GM23248 (cell line): ENCODE measurements at regions not wholly inside any gene's neighbourhood (a gene's known extent, or its start where the extent isn't known, plus 50 kb on each side); places are given as distances from the start of the nearest gene placed in this dataset.

ENCODE experiments used
- DNase-seq: peaks from one replicate; pipeline ENCODE4 v3.0.0-alpha.2; 2015
- H2AFZ ChIP-seq: fragments of 200-600 bp; sonication (generic); 2 replicates; pipeline ENCODE4 v1.6.1; 2016; ENCODE audit warnings: antibody characterized with exemption
- H3F3A ChIP-seq: fragments of 200-600 bp; sonication (generic); 2 replicates; pipeline ENCODE4 v1.6.1; 2016; ENCODE audit warnings: mild to moderate bottlenecking, antibody characterized with exemption, mixed run types; ENCODE audit not compliant: insufficient read depth
- H3K27ac ChIP-seq: fragments of 200-600 bp; sonication (generic); 2 replicates; pipeline ENCODE4 v1.5.1; 2016; ENCODE audit warnings: mild to moderate bottlenecking
- H3K27me3 ChIP-seq: fragments of 200-600 bp; sonication (generic); replicated peaks from 2 replicates; pipeline ENCODE4 v1.6.1; 2016; ENCODE audit warnings: mild to moderate bottlenecking; ENCODE audit not compliant: insufficient read depth
- H3K36me3 ChIP-seq: fragments of 200-600 bp; sonication (generic); 2 replicates; pipeline ENCODE4 v1.6.1; 2016; ENCODE audit warnings: low read depth, mild to moderate bottlenecking
- H3K4me1 ChIP-seq: fragments of 200-600 bp; sonication (generic); 2 replicates; pipeline ENCODE4 v1.6.1; 2016; ENCODE audit warnings: mild to moderate bottlenecking; ENCODE audit not compliant: insufficient read depth
- H3K4me2 ChIP-seq: fragments of 200-600 bp; sonication (generic); one replicate; pipeline ENCODE4 v1.6.1; 2016; ENCODE audit warnings: mild to moderate bottlenecking; ENCODE audit not compliant: unreplicated experiment
- H3K4me3 ChIP-seq: fragments of 200-600 bp; sonication (generic); 2 replicates; pipeline ENCODE4 v1.5.1; 2016; ENCODE audit warnings: mild to moderate bottlenecking
- H3K79me2 ChIP-seq: fragments of 200-600 bp; sonication (generic); 2 replicates; pipeline ENCODE4 v1.6.1; 2016; ENCODE audit warnings: mild to moderate bottlenecking; ENCODE audit not compliant: insufficient read depth
- H3K9ac ChIP-seq: fragments of 200-600 bp; sonication (generic); 2 replicates; pipeline ENCODE4 v1.6.1; 2016; ENCODE audit warnings: mild to moderate bottlenecking
- H3K9me2 ChIP-seq: fragments of 200-600 bp; sonication (generic); 2 replicates; pipeline ENCODE4 v1.6.1; 2016; ENCODE audit warnings: mixed run types, mild to moderate bottlenecking, moderate library complexity; ENCODE audit not compliant: insufficient read depth
- H3K9me3 ChIP-seq: fragments of 200-600 bp; sonication (generic); one replicate; pipeline ENCODE4 v1.6.1; 2017; ENCODE audit warnings: low read depth
- H4K20me1 ChIP-seq: fragments of 200-600 bp; sonication (generic); 2 replicates; pipeline ENCODE4 v1.6.0; 2016; ENCODE audit not compliant: insufficient read depth
- EZH2 ChIP-seq: fragments of 200-600 bp; sonication (generic); IDR thresholded peaks from 2 replicates; pipeline ENCODE4 v1.6.1; 2018; ENCODE audit warnings: antibody characterized with exemption, mild to moderate bottlenecking; ENCODE audit not compliant: insufficient read depth, poor library complexity, severe bottlenecking
- EZH2phosphoT487 ChIP-seq: fragments of 200-600 bp; sonication (generic); IDR thresholded peaks from 2 replicates; pipeline ENCODE4 v1.6.1; 2018; ENCODE audit warnings: antibody characterized with exemption, moderate library complexity, mild to moderate bottlenecking, low read depth; ENCODE audit not compliant: insufficient read depth
- WGBS, 2 experiments: methylation state at CpG; one replicate each; pipeline ENCODE4 v1.1.6; 2015 to 2017; ENCODE audit warnings: low lambda C conversion rate in 2 of 2, low coverage in 1 of 2; ENCODE audit errors: missing lambda C conversion rate in 2 of 2; 5-methylcytosine and 5-hydroxymethylcytosine counted together
- in situ Hi-C: fragments of 300-500 bp; cut with MboI; formaldehyde crosslinking; loops from 2 replicates; pipeline ENCODE4 v1.15.0; 2020

- H3K79me2 ChIP-seq: no peaks in the 10 kb centered on the region
- H3K9me2 ChIP-seq: no peaks in the 10 kb centered on the region
- no peak overlapping the region for H2AFZ ChIP-seq
- H3F3A ChIP-seq: no peaks in the 10 kb centered on the region
- no peak for DNase-seq
- H3K36me3 ChIP-seq: no peaks in the 10 kb centered on the region
- no peak overlapping the region for H3K27ac ChIP-seq
- no peaks in the 10 kb centered on the region for H3K27me3 ChIP-seq
- H3K9ac ChIP-seq: no peak overlapping the region
- no peak overlapping the region for H3K4me2 ChIP-seq
- in situ Hi-C loops: no loop called here
- no peak overlapping the region for H3K4me3 ChIP-seq
- H4K20me1 ChIP-seq: no peaks in the 10 kb centered on the region
- TF ChIP-seq EZH2phosphoT487 (no peak), EZH2 (no peak)
- H3K9me3 ChIP-seq: no peaks in the 10 kb centered on the region
- no peaks in the 10 kb centered on the region for H3K4me1 ChIP-seq
Measured at GRCh38 chrX:5431823-5432222, 796.8 kb downstream of the NLGN4X start.

GRCh38 chrX:5425119-5425518, 803.5 kb downstream of the NLGN4X start:
- Histone ChIP-seq H3K27ac (no peak overlapping the region), H3K4me1 (no peaks in the 10 kb centered on the region), H3K4me3 (no peak overlapping the region), H3K9me2 (no peaks in the 10 kb centered on the region), H3F3A (no peaks in the 10 kb centered on the region), H3K27me3 (no peaks in the 10 kb centered on the region), H4K20me1 (no peaks in the 10 kb centered on the region), H3K79me2 (no peaks in the 10 kb centered on the region), H2AFZ (no peak overlapping the region), H3K9me3 (no peaks in the 10 kb centered on the region), H3K36me3 (no peaks in the 10 kb centered on the region), H3K9ac (no peak overlapping the region), H3K4me2 (no peak overlapping the region)
- DNase-seq: no peak
- no peak for TF ChIP-seq EZH2phosphoT487
- in situ Hi-C loops: no loop called here

- Histone ChIP-seq H3K9me3 (no peaks in the 10 kb centered on the region), H4K20me1 (no peaks in the 10 kb centered on the region), H3K79me2 (no peaks in the 10 kb centered on the region), H3K4me3 (no peak overlapping the region), H2AFZ (no peak overlapping the region), H3K9me2 (no peaks in the 10 kb centered on the region), H3K9ac (no peak overlapping the region), H3K36me3 (no peaks in the 10 kb centered on the region), H3K4me1 (no peaks in the 10 kb centered on the region), H3K4me2 (no peak overlapping the region), H3K27me3 (no peaks in the 10 kb centered on the region), H3F3A (no peaks in the 10 kb centered on the region), H3K27ac (no peak overlapping the region)
- DNase-seq: no peak
- WGBS, 2 experiments: 0% methylated on average over 1 of the region's 1 CpG
- TF ChIP-seq EZH2: no peak
- TF ChIP-seq EZH2phosphoT487: no peak
- in situ Hi-C loops: no loop called here
Measured at GRCh38 chrX:5417381-5417780, 811.3 kb downstream of the NLGN4X start.

GRCh38 chrX:5415738-5416137, 812.9 kb downstream of the NLGN4X start:
- no peak for TF ChIP-seq EZH2
- TF ChIP-seq EZH2phosphoT487: no peak
- no peaks in the 10 kb centered on the region for H3K79me2 ChIP-seq
- H3F3A ChIP-seq: no peaks in the 10 kb centered on the region
- no peaks in the 10 kb centered on the region for H3K4me1 ChIP-seq
- 57 to 58% methylated on average over 2 of the region's 2 CpGs for WGBS, 2 experiments
- no peak overlapping the region for H3K4me3 ChIP-seq
- no peaks in the 10 kb centered on the region for H3K27me3 ChIP-seq
- H3K9me2 ChIP-seq: no peaks in the 10 kb centered on the region
- no peak overlapping the region for H3K27ac ChIP-seq
- in situ Hi-C loops: no loop called here
- H3K9me3 ChIP-seq: no peaks in the 10 kb centered on the region
- no peak for DNase-seq
- no peak overlapping the region for H3K4me2 ChIP-seq
- H3K36me3 ChIP-seq: no peaks in the 10 kb centered on the region
- no peak overlapping the region for H3K9ac ChIP-seq
- no peaks in the 10 kb centered on the region for H4K20me1 ChIP-seq
- no peak overlapping the region for H2AFZ ChIP-seq

- no peak overlapping the region for H3K9ac ChIP-seq
- H4K20me1 ChIP-seq: no peaks in the 10 kb centered on the region
- no peak overlapping the region for H3K27ac ChIP-seq
- TF ChIP-seq EZH2phosphoT487 (no peak), EZH2 (no peak)
- H2AFZ ChIP-seq: no peak overlapping the region
- no peak for DNase-seq
- 1 to 6% methylated on average over 5 of the region's 5 CpGs for WGBS, 2 experiments
- no peaks in the 10 kb centered on the region for H3K36me3 ChIP-seq
- no peaks in the 10 kb centered on the region for H3K27me3 ChIP-seq
- H3K79me2 ChIP-seq: no peaks in the 10 kb centered on the region
- H3K4me2 ChIP-seq: no peak overlapping the region
- no peaks in the 10 kb centered on the region for H3K9me2 ChIP-seq
- no peaks in the 10 kb centered on the region for H3K4me1 ChIP-seq
- in situ Hi-C loops: no loop called here
- H3K4me3 ChIP-seq: no peak overlapping the region
- no peaks in the 10 kb centered on the region for H3F3A ChIP-seq
- no peaks in the 10 kb centered on the region for H3K9me3 ChIP-seq
Measured at GRCh38 chrX:5409106-5409505, 819.6 kb downstream of the NLGN4X start.
